Karpas-422 (cell line): ENCODE measurements at regions not wholly inside any gene's neighbourhood (a gene's known extent, or its start where the extent isn't known, plus 50 kb on each side); places are given as distances from the start of the nearest gene placed in this dataset.

Source experiments
- DNase-seq: peaks from one replicate; pipeline ENCODE4 v3.0.0-alpha.2; 2015
- H2AFZ ChIP-seq: fragments of 200-600 bp; sonication (generic); 2 replicates; pipeline ENCODE4 v1.6.1; 2014; ENCODE audit warnings: antibody characterized with exemption, low read length, mixed read lengths
- H3K27ac ChIP-seq: fragments of 200-600 bp; sonication (generic); 2 replicates; pipeline ENCODE4 v1.5.1; 2014; ENCODE audit warnings: mild to moderate bottlenecking, low read length, moderate library complexity
- H3K27me3 ChIP-seq: fragments of 200-600 bp; sonication (generic); 2 replicates; pipeline ENCODE4 v1.6.1; 2014; ENCODE audit warnings: low read length, mixed read lengths
- H3K36me3 ChIP-seq: fragments of 200-600 bp; sonication (generic); 2 replicates; pipeline ENCODE4 v1.6.1; 2014; ENCODE audit warnings: low read length, mixed read lengths; ENCODE audit not compliant: insufficient read depth
- H3K4me1 ChIP-seq: fragments of 200-600 bp; sonication (generic); 2 replicates; pipeline ENCODE4 v1.6.1; 2014; ENCODE audit warnings: mild to moderate bottlenecking, low read length, mixed read lengths
- H3K4me2 ChIP-seq: fragments of 200-600 bp; sonication (generic); 2 replicates; pipeline ENCODE4 v1.6.1; 2014; ENCODE audit warnings: low read length, low read depth, mild to moderate bottlenecking; ENCODE audit not compliant: poor library complexity, severe bottlenecking
- H3K4me3 ChIP-seq: fragments of 200-600 bp; sonication (generic); 2 replicates; pipeline ENCODE4 v1.5.1; 2014; ENCODE audit warnings: mild to moderate bottlenecking, antibody characterized with exemption, low read length, mixed read lengths
- H3K79me2 ChIP-seq: fragments of 200-600 bp; sonication (generic); 2 replicates; pipeline ENCODE4 v1.6.1; 2014; ENCODE audit warnings: mild to moderate bottlenecking, low read length, mixed read lengths
- H3K9ac ChIP-seq: fragments of 200-600 bp; sonication (generic); 2 replicates; pipeline ENCODE4 v1.6.0; 2014; ENCODE audit warnings: low read length
- H3K9me2 ChIP-seq: fragments of 200-600 bp; sonication (generic), shearing (Covaris generic); replicated peaks from 2 replicates; pipeline ENCODE4 v1.6.0; 2014; ENCODE audit warnings: mild to moderate bottlenecking, low read length, moderate library complexity; ENCODE audit not compliant: insufficient read depth
- H3K9me3 ChIP-seq: fragments of 300-700, 200-600 bp; sonication (generic); 2 replicates; pipeline ENCODE4 v1.6.1; 2014; ENCODE audit warnings: low read length, mixed read lengths
- H4K20me1 ChIP-seq: fragments of 200-600 bp; sonication (generic); 2 replicates; pipeline ENCODE4 v1.6.1; 2014; ENCODE audit warnings: mild to moderate bottlenecking, antibody characterized with exemption, low read length, low read depth; ENCODE audit not compliant: insufficient read depth

- DNase-seq, result no peak
- no peaks in the 10 kb centered on the region for H3K36me3 ChIP-seq
Measured at GRCh38 chr3:14299767-14300166, 102.6 kb upstream of the SLC6A6 start.

DNA sequence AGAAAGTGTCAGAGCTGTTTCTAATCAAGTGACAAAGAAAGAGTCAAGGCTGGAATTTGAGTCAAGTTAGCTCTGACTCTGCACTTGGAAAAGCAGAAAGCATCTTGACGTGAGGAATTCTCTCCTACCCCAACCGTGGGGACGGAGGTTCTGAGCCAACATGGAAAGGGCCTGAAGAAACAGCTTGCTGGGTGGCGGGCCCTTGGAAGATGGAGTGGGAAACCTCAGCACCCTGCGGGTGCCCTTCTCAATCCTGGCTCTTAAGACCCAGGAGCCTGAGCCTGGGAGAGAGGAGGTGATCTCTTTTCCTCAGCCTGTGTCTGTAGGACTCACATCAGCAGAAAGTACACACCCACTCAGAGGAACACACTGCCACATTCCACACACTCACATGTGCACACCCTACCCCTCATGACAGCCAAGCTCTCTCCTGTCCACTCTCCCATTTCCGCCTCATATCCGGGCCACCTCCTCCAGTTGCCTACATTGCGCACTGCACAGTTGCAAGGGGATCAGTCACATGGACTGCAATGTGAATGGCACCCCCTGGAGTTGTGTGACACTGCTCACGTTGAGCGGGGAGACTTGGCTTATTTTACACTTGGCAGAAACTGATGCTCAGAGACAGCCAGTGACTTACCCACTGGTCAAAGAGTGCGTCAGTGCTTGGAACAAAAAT is 101.5 kb upstream of the SLC6A6 start:
- Histone ChIP-seq H2AFZ (no peak overlapping the region), H3K9ac (no peak overlapping the region)

More at GRCh38 chr3:14299767-14300166, 102.6 kb upstream of the SLC6A6 start:
- H3K4me3 ChIP-seq, result no peak overlapping the region
- H3K9me2 ChIP-seq, result no peaks in the 10 kb centered on the region
- H3K27ac ChIP-seq, result no peak overlapping the region
- no peaks in the 10 kb centered on the region for H3K4me1 ChIP-seq
- H3K79me2 ChIP-seq, result no peaks in the 10 kb centered on the region
- no peak overlapping the region for H3K4me2 ChIP-seq
- no peak overlapping the region for H3K9ac ChIP-seq
- H3K9me3 ChIP-seq, result no peaks in the 10 kb centered on the region
- H2AFZ ChIP-seq, result no peak overlapping the region
- H3K27me3 ChIP-seq, result no peaks in the 10 kb centered on the region
- H4K20me1 ChIP-seq, result no peaks in the 10 kb centered on the region

DNA sequence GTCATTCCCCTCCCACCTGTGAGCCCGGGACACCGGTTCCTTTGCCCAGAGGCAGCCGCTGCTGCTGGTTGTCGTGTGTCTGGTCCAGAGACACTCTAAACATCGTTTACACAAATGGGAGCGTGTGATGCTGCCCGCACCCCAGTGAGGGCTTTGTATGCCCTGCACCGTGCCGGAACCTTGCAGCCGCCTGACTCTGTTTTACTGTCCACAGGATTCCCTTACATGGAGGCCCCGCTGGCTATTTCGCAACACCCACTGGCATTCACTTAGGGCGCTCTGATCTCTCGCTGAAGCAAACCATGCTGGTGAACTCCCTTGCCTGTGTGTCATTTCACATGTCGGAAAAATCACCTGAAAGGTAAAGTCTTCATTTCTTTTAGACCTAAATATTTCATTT is 100.8 kb upstream of the SLC6A6 start:
- Histone ChIP-seq H3K9me2 (no peaks in the 10 kb centered on the region), H3K27me3 (no peaks in the 10 kb centered on the region), H3K4me1 (no peaks in the 10 kb centered on the region)

More for the DNA sequence above, 101.5 kb upstream of the SLC6A6 start:
- Histone ChIP-seq H3K36me3 (no peaks in the 10 kb centered on the region), H3K27ac (no peak overlapping the region), H3K79me2 (no peaks in the 10 kb centered on the region), H4K20me1 (no peaks in the 10 kb centered on the region), H3K9me3 (no peaks in the 10 kb centered on the region), H3K9me2 (no peaks in the 10 kb centered on the region), H3K27me3 (no peaks in the 10 kb centered on the region), H3K4me1 (no peaks in the 10 kb centered on the region), H3K4me3 (no peak overlapping the region), H3K4me2 (no peak overlapping the region)
- no peak for DNase-seq

GRCh38 chr3:14303336-14304100 is 98.9 kb upstream of the SLC6A6 start:
- Histone ChIP-seq H3K4me2 (no peak overlapping the region), H3K9me2 (no peaks in the 10 kb centered on the region), H3K9me3 (no peaks in the 10 kb centered on the region), H2AFZ (no peak overlapping the region), H3K9ac (no peak overlapping the region), H3K36me3 (no peaks in the 10 kb centered on the region), H4K20me1 (no peaks in the 10 kb centered on the region), H3K27me3 (no peaks in the 10 kb centered on the region), H3K27ac (no peak overlapping the region), H3K4me1 (no peaks in the 10 kb centered on the region), H3K4me3 (no peak overlapping the region), H3K79me2 (no peaks in the 10 kb centered on the region)
- DNase-seq, result no peak

More for the DNA sequence above, 100.8 kb upstream of the SLC6A6 start:
- no peak for DNase-seq
- H4K20me1 ChIP-seq, result no peaks in the 10 kb centered on the region
- H3K36me3 ChIP-seq, result no peaks in the 10 kb centered on the region
- no peak overlapping the region for H3K4me3 ChIP-seq
- no peak overlapping the region for H2AFZ ChIP-seq
- H3K27ac ChIP-seq, result no peak overlapping the region
- H3K9me3 ChIP-seq, result no peaks in the 10 kb centered on the region
- no peak overlapping the region for H3K9ac ChIP-seq
- no peaks in the 10 kb centered on the region for H3K79me2 ChIP-seq
- no peak overlapping the region for H3K4me2 ChIP-seq

GRCh38 chr3:14304101-14305045 is 98.0 kb upstream of the SLC6A6 start:
- H3K9me3 ChIP-seq, result no peaks in the 10 kb centered on the region
- H3K36me3 ChIP-seq, result no peaks in the 10 kb centered on the region
- H3K4me2 ChIP-seq, result no peak overlapping the region
- H3K9me2 ChIP-seq, result no peaks in the 10 kb centered on the region
- no peaks in the 10 kb centered on the region for H3K27me3 ChIP-seq
- no peak overlapping the region for H3K4me3 ChIP-seq
- DNase-seq, result no peak
- H3K4me1 ChIP-seq, result no peaks in the 10 kb centered on the region
- no peak overlapping the region for H3K9ac ChIP-seq
- no peaks in the 10 kb centered on the region for H3K79me2 ChIP-seq
- no peak overlapping the region for H2AFZ ChIP-seq
- H3K27ac ChIP-seq, result no peak overlapping the region
- no peaks in the 10 kb centered on the region for H4K20me1 ChIP-seq

- H3K4me1 ChIP-seq, result no peaks in the 10 kb centered on the region
- no peaks in the 10 kb centered on the region for H3K9me3 ChIP-seq
- no peaks in the 10 kb centered on the region for H4K20me1 ChIP-seq
- no peak overlapping the region for H3K4me2 ChIP-seq
- H3K9ac ChIP-seq, result no peak overlapping the region
- no peak for DNase-seq
- H3K36me3 ChIP-seq, result no peaks in the 10 kb centered on the region
- H3K79me2 ChIP-seq, result no peaks in the 10 kb centered on the region
- H3K27ac ChIP-seq, result no peak overlapping the region
- no peak overlapping the region for H2AFZ ChIP-seq
- no peaks in the 10 kb centered on the region for H3K27me3 ChIP-seq
- no peak overlapping the region for H3K4me3 ChIP-seq
- H3K9me2 ChIP-seq, result no peaks in the 10 kb centered on the region
Measured at GRCh38 chr3:14305324-14305723, 97.1 kb upstream of the SLC6A6 start.

GRCh38 chr3:14306142-14306541 is 96.3 kb upstream of the SLC6A6 start:
- no peak overlapping the region for H3K27ac ChIP-seq
- no peak overlapping the region for H3K4me3 ChIP-seq
- DNase-seq, result no peak
- no peaks in the 10 kb centered on the region for H3K36me3 ChIP-seq
- no peaks in the 10 kb centered on the region for H3K9me2 ChIP-seq
- no peaks in the 10 kb centered on the region for H3K9me3 ChIP-seq
- no peaks in the 10 kb centered on the region for H3K4me1 ChIP-seq
- no peaks in the 10 kb centered on the region for H3K79me2 ChIP-seq
- H3K27me3 ChIP-seq, result no peaks in the 10 kb centered on the region
- no peak overlapping the region for H3K9ac ChIP-seq
- H3K4me2 ChIP-seq, result no peak overlapping the region
- no peak overlapping the region for H2AFZ ChIP-seq
- no peaks in the 10 kb centered on the region for H4K20me1 ChIP-seq
